ENCODE measurements at regions not wholly inside any gene's neighbourhood (a gene's known extent, or its start where the extent isn't known, plus 50 kb on each side); places are given as distances from the start of the nearest gene placed in this dataset.

GRCh38 chr17:12596961-12597360, 68.7 kb upstream of the MYOCD start:
- no peak for DNase-seq

DNA sequence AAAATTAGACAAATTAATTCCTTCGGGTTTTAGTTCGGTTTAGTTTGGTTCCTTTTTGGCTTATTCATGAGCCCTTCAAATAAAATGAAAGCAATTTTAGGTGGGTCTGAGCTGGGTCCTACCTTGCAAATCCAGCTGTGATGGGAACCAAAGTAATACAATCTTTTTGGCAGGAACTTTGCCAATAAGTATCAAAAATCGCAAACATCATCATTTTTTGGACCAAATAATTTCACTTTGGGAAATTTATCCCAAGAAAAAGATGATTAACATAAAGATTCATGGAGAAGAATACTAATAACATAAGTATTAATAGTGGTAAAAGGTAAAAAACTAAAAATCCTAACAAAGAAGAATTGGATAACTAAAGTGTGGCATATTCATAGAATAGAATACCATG, 67.8 kb upstream of the MYOCD start:
- DNase-seq, result no peak

DNA sequence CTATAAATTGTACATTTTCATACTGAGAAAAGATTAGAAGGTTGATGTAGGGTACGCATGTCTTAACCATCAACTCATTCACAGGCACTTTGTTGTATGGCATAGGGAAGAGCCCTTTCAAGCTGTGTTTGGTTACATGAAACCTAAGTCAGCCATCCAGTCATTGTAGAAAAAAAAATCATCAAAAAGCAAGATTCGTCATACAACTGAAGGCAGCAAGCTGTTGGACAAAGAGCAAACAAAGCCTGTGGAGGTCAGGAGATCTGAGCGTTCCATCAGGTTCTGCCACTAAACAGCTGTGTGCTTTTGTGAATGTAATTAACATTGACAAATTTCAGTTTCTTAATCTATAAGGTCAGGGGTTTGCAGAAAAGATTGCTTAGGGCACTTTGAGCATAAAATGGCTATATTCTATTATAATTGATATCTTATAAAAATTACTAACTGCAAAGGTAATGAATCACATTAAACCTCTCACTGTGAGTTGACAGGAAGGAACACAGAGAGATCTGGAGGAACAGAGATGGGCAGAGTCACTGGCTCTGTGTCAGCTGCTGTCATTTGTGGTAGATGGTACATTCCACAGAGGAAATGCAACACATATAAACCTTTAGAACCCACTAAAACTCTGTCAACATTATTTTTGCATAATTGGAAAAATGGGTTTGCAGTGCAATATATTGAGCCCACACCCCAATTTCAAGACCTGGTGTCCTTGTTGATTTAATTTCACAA, 66.3 kb upstream of the MYOCD start:
- DNase-seq, result no peak

- no peak for DNase-seq
These were observed 65.3 kb upstream of the MYOCD start for GRCh38 chr17:12600349-12600748.

GRCh38 chr17:12603566-12603965, 62.1 kb upstream of the MYOCD start:
- no peak for DNase-seq

DNA sequence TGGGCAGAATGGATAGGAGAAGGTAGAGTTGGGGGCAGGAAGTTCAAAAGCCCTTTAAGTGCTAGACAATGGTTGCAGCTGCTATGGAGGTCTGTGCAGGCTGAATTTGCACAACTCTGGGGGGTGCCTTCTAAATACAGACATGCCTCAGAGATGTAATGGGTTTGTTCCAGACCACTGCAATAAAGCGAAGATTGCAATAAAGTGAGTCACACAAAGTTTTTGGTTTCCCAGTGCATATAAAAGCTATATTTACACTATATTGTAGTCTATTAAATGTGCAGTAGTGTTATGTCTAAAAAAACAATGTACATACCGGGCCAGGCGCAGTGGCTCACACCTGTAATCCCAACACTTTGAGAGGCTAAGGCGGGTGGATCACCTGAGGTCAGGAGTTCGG, 60.5 kb upstream of the MYOCD start:
- DNase-seq, result no peak

GRCh38 chr17:12613566-12613965, 52.1 kb upstream of the MYOCD start:
- no peak for DNase-seq

All from CD4-positive, alpha-beta T cell treated with Interferon alpha-2 for 1 hour (primary cell).